Tibial nerve (tissue), 4 donors: ENCODE measurements at regions not wholly inside any gene's neighbourhood (a gene's known extent, or its start where the extent isn't known, plus 50 kb on each side); places are given as distances from the start of the nearest gene placed in this dataset.

Experiments used
- DNase-seq, 2 donors: peaks; one replicate each; pipeline ENCODE4 v3.0.0-alpha.2; 2019; ENCODE audit warnings: low spot score in 2 of 2
- H3K27ac ChIP-seq, 4 donors: fragments of 200-600 bp; sonication (generic) in 3 of 4; one replicate each; pipeline ENCODE4 v1.5.1; 2017 to 2019; ENCODE audit warnings: mild to moderate bottlenecking in 1 of 4
- H3K27me3 ChIP-seq, 2 donors: fragments of 200-600 bp; sonication (generic) in 1 of 2; one replicate each; pipeline versions ENCODE4 v1.5.1 to v1.6.0; 2017 to 2019
- H3K36me3 ChIP-seq, 3 donors: fragments of 200-600 bp; sonication (generic); one replicate each; pipeline ENCODE4 v1.5.1; 2018 to 2019
- H3K4me1 ChIP-seq, 4 donors: fragments of 200-600 bp; sonication (generic) in 3 of 4; one replicate each; pipeline ENCODE4 v1.5.1; 2017 to 2019
- H3K4me3 ChIP-seq, 4 donors: fragments of 200-600 bp; sonication (generic) in 3 of 4; one replicate each; pipeline ENCODE4 v1.5.1; 2017 to 2019; ENCODE audit warnings: mild to moderate bottlenecking in 1 of 4, moderate library complexity in 1 of 4
- H3K9me3 ChIP-seq, 4 donors: fragments of 200-600 bp; sonication (generic) in 3 of 4; one replicate each; pipeline ENCODE4 v1.5.1; 2017 to 2019
- EP300 ChIP-seq, 2 donors: sonication (generic); formaldehyde crosslinking; IDR thresholded peaks; one replicate each; pipeline ENCODE4 v1.6.1; 2017; ENCODE audit warnings: antibody characterized with exemption in 2 of 2, mild to moderate bottlenecking in 1 of 2
- POLR2A ChIP-seq, 2 donors: fragments of 450-650 bp; IDR thresholded peaks; one replicate each; pipeline ENCODE4 v1.6.1; 2017; ENCODE audit warnings: antibody characterized with exemption in 2 of 2, mild to moderate bottlenecking in 2 of 2, moderate library complexity in 2 of 2
- WGBS, 2 donors: methylation state at CpG; one replicate each; pipeline ENCODE4 v1.1.5; 2018; 5-methylcytosine and 5-hydroxymethylcytosine counted together
- TF ChIP-seq, protein P1 (sequence below), 5 experiments: fragments of 200-600 bp in 3 of 5; fragments of 450-650 bp in 2 of 5; sonication (generic) in 3 of 5; IDR thresholded peaks; one replicate each; pipeline ENCODE4 v1.5.1; 2016 to 2019; ENCODE audit warnings: antibody characterized with exemption in 5 of 5, mild to moderate bottlenecking in 3 of 5, moderate library complexity in 2 of 5

DNA sequence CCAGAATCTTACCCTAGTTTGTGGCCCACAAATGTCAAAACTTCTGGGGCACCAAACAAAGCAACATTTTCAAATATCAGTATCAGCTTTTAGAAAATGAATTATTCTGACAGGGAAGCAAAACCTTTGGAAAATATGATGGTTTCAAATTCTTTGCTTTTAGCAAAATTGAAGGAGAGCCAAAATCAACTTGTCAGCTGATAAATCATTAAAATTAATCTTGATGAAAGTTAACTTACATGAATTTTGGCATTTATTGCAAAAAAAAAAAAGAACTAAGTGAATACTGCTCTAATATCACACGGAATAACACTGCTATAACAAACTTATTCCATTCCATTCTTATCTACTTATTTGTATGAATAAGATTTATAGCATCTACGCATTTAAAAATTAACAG lies 158.1 kb upstream of the TARS1 start:
- H3K27me3 ChIP-seq: no peaks in the 10 kb centered on the region
- no peaks in the 10 kb centered on the region for H3K36me3 ChIP-seq
- no peaks in the 10 kb centered on the region for H3K9me3 ChIP-seq
- peaks cover 0 to 5% (median 0%) of the 10 kb centered on the region in 4 donors for H3K4me1 ChIP-seq
- TF ChIP-seq, protein P1, sequence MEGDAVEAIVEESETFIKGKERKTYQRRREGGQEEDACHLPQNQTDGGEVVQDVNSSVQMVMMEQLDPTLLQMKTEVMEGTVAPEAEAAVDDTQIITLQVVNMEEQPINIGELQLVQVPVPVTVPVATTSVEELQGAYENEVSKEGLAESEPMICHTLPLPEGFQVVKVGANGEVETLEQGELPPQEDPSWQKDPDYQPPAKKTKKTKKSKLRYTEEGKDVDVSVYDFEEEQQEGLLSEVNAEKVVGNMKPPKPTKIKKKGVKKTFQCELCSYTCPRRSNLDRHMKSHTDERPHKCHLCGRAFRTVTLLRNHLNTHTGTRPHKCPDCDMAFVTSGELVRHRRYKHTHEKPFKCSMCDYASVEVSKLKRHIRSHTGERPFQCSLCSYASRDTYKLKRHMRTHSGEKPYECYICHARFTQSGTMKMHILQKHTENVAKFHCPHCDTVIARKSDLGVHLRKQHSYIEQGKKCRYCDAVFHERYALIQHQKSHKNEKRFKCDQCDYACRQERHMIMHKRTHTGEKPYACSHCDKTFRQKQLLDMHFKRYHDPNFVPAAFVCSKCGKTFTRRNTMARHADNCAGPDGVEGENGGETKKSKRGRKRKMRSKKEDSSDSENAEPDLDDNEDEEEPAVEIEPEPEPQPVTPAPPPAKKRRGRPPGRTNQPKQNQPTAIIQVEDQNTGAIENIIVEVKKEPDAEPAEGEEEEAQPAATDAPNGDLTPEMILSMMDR (IDR thresholded peaks at IDR 0.05): no peak
- TF ChIP-seq POLR2A (IDR thresholded peaks at IDR 0.05): no peak
- TF ChIP-seq EP300 (IDR thresholded peaks at IDR 0.05): no peak
- 71 to 81% methylated on average over 2 of the region's 2 CpGs for WGBS, 2 donors
- H3K4me3 ChIP-seq: no peak overlapping the region
- no peak for DNase-seq
- H3K27ac ChIP-seq: no peak overlapping the region

DNA sequence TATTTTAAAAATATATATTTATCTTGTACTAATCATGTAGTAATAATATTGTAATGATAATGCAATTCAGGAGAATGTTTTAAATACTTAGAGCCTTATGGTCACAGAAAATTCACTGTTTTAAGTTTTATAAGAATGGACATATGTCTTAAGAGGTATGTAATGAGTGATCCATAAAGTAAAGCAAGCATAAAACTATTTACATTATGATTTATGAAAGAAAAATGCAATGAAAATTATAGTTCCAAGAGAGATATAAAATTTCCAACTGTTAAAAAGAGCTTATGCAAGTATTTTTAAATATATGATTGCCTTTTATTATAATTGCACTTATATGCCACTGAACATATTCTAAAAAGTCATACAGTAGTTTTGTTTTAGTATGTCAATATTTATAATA lies 157.5 kb upstream of the TARS1 start:
- Histone ChIP-seq H3K27ac (no peak overlapping the region), H3K27me3 (no peaks in the 10 kb centered on the region), H3K36me3 (no peaks in the 10 kb centered on the region), H3K4me1 (peaks cover 0 to 5% (median 0%) of the 10 kb centered on the region in 4 donors), H3K4me3 (no peak overlapping the region), H3K9me3 (no peaks in the 10 kb centered on the region)
- DNase-seq: no peak
- TF ChIP-seq POLR2A (IDR thresholded peaks at IDR 0.05): no peak
- no peak for TF ChIP-seq EP300 (IDR thresholded peaks at IDR 0.05)

DNA sequence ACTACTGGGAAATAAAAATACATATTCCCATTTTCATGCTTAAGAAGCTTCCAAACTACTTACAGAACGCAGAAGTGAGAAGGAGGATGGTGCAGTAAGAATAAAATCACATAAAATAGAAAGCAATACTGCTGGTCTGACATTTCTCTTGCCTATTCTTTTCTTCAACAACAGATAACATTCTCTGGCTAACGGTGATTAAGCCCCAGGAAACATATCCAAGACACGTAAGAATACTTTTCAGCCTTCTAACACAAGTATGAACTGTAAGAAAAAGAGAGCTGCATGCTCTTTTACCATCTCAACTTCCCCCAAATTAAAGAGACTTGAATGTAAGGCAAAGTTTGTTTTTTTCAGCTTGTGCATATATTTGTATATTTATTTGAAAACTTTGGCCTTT lies 156.1 kb upstream of the TARS1 start:
- peaks cover 0 to 5% (median 0%) of the 10 kb centered on the region in 4 donors for H3K4me1 ChIP-seq
- H3K36me3 ChIP-seq: no peaks in the 10 kb centered on the region
- no peaks in the 10 kb centered on the region for H3K9me3 ChIP-seq
- no peak overlapping the region for H3K4me3 ChIP-seq
- H3K27ac ChIP-seq: no peak overlapping the region
- no peak for TF ChIP-seq EP300 (IDR thresholded peaks at IDR 0.05)
- no peak for TF ChIP-seq POLR2A (IDR thresholded peaks at IDR 0.05)
- TF ChIP-seq, protein P1 (IDR thresholded peaks at IDR 0.05): no peak
- no peak for DNase-seq
- WGBS, 2 donors: 76 to 89% methylated on average over 3 of the region's 3 CpGs
- H3K27me3 ChIP-seq: no peaks in the 10 kb centered on the region

DNA sequence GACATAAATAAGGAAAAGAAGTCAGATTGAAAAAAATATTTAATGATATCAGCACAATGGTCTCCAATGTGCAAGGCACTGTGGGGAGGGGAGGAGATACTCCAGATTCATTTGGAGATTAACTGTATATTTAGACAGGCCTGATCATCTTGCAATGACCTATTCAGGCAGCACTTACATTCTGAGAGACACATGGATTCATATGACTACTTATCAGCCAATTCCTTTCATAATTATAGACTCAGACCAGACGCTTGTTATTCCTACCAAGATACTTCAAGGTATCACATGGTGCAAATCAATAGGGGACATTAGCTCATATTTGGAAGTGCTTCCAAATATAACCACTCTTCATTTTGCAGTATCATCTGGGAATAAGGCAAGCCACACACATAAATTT lies 153.5 kb upstream of the TARS1 start:
- TF ChIP-seq, protein P1 (IDR thresholded peaks at IDR 0.05): no peak
- TF ChIP-seq POLR2A (IDR thresholded peaks at IDR 0.05) (no peak), EP300 (IDR thresholded peaks at IDR 0.05) (no peak)
- Histone ChIP-seq H3K4me3 (no peak overlapping the region), H3K27ac (no peak overlapping the region), H3K4me1 (peaks cover 0 to 3% (median 0%) of the 10 kb centered on the region in 4 donors), H3K27me3 (no peaks in the 10 kb centered on the region), H3K9me3 (peaks cover 0 to 10% (median 0%) of the 10 kb centered on the region in 4 donors), H3K36me3 (no peaks in the 10 kb centered on the region)
- no peak for DNase-seq
- 89 to 95% methylated on average over 1 of the region's 1 CpG for WGBS, 2 donors

DNA sequence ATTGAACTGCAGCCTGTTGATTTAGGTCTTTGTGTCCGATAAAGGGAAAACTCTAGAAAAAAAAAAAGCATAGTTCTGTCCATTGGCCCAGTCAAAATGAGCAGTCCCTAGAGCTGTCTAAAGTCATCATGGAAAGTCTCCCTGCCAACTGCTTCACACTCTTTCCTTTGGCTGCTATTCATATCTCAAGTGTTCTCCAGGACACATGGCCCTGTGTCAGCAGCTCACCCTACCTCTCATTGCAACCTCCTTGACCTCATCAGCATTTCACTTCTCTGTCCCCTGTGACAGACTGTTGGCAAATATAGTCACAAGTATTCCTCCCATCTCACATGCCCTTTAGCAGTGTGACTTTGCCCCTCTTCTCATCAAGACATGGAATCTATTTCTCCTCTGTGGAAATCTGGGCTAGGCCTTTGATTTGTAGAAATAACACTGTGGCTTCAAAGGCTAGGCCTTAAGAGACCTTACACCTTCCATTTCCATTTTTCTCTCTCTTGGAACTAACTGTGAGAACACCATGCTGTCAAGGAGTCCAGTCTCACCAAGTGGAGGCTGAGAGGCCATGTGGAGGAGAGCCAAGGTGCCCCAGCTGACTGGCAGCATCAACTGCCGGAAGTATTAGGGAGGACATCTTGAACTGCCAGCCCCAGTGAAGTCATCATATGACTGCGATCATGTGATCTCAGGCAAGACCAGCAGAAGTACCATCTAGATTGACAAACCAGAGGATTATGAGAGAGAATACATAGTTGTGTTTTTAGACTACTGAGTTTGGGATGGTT lies 149.4 kb upstream of the TARS1 start:
- WGBS, 2 donors: 64 to 91% methylated on average over 3 of the region's 3 CpGs
- no peaks in the 10 kb centered on the region for H3K27me3 ChIP-seq
- H3K4me3 ChIP-seq: no peak overlapping the region
- H3K36me3 ChIP-seq: no peaks in the 10 kb centered on the region
- H3K27ac ChIP-seq: no peak overlapping the region
- H3K9me3 ChIP-seq: peaks cover 0 to 10% (median 0%) of the 10 kb centered on the region in 4 donors
- TF ChIP-seq POLR2A (IDR thresholded peaks at IDR 0.05) (no peak), EP300 (IDR thresholded peaks at IDR 0.05) (no peak)
- TF ChIP-seq, protein P1 (IDR thresholded peaks at IDR 0.05): no peak
- H3K4me1 ChIP-seq: no peaks in the 10 kb centered on the region
- DNase-seq: no peak
